ENCODE measurements at regions not wholly inside any gene's neighbourhood (a gene's known extent, or its start where the extent isn't known, plus 50 kb on each side); places are given as distances from the start of the nearest gene placed in this dataset.

DNA sequence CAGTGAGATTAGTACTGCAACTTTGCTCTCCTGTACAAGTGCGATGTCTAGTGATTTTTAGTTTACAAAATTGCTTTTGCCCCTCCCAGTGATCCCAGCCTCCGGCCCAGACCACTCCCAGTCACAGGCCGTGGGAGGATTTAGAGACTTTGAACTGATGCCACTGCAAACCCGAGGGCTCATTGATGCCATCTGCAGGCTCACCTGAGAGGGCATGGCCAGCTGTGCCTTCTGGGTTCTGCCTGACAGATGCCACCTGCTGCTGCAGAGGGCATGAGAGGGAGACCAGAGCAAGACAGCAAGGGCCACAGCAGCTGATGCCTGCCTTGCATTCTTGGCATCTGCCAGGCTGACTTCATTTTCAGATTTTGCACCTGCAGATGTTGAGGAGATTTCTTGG lies 593.8 kb downstream of the CDK5RAP2 start:
- Histone ChIP-seq H3K9ac (ENCODE audit: low read length in 2 of 2) (no peak overlapping the region), H3K4me3 (ENCODE audit: low read length in 2 of 2) (no peak overlapping the region), H3K4me1 (ENCODE audit: control insufficient read depth, insufficient read depth, low read length) (no peaks in the 10 kb centered on the region), H3K36me3 (ENCODE audit: control insufficient read depth in 2 of 2, insufficient read depth in 2 of 2, low read length in 2 of 2) (no peaks in the 10 kb centered on the region), H3K27me3 (ENCODE audit: control insufficient read depth in 1 of 2, insufficient read depth in 2 of 2, low read length in 2 of 2) (no peaks in the 10 kb centered on the region), H3K9me3 (ENCODE audit: control insufficient read depth in 2 of 2, low read length in 2 of 2) (no peaks in the 10 kb centered on the region), H3K27ac (ENCODE audit: low read length) (no peak overlapping the region)

DNA sequence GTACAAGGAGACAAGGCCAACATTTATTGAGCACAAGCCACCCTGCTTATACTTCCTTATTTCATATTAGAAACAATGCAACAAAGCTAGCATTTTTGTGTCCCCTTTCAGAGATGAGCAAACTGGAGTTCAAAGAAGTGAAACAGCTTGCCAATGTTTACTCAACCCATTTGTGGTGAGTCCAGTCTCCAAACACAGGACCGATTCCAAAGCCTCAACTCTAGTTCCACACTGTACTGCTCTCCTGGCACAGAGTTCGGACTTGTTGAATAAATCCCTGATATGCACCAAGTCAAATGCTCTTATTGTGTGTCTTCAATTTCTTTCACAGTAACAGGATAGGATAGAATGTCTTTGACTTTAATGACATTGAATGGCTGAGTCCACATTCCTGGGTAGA lies 604.8 kb upstream of the BRINP1 start:
- no peak overlapping the region for H3K9ac ChIP-seq (ENCODE audit: low read length in 2 of 2)
- no peaks in the 10 kb centered on the region for H3K36me3 ChIP-seq (ENCODE audit: control insufficient read depth in 2 of 2, insufficient read depth in 2 of 2, low read length in 2 of 2)
- H3K4me1 ChIP-seq (ENCODE audit: control insufficient read depth, insufficient read depth, low read length): peaks cover 5% of the 10 kb centered on the region
- no peak overlapping the region for H3K27ac ChIP-seq (ENCODE audit: low read length)
- no peak overlapping the region for H3K4me3 ChIP-seq (ENCODE audit: low read length in 2 of 2)
- peaks cover 0 to 4% of the 10 kb centered on the region in 2 donors for H3K27me3 ChIP-seq (ENCODE audit: control insufficient read depth in 1 of 2, insufficient read depth in 2 of 2, low read length in 2 of 2)
- no peaks in the 10 kb centered on the region for H3K9me3 ChIP-seq (ENCODE audit: control insufficient read depth in 2 of 2, low read length in 2 of 2)

- H3K9me3 ChIP-seq (ENCODE audit: control insufficient read depth in 2 of 2, low read length in 2 of 2): no peaks in the 10 kb centered on the region
- no peak overlapping the region for H3K27ac ChIP-seq (ENCODE audit: low read length)
- H3K27me3 ChIP-seq (ENCODE audit: control insufficient read depth in 1 of 2, insufficient read depth in 2 of 2, low read length in 2 of 2): peaks cover 0 to 4% of the 10 kb centered on the region in 2 donors
- peaks cover 9% of the 10 kb centered on the region for H3K4me1 ChIP-seq (ENCODE audit: control insufficient read depth, insufficient read depth, low read length)
- no peaks in the 10 kb centered on the region for H3K36me3 ChIP-seq (ENCODE audit: control insufficient read depth in 2 of 2, insufficient read depth in 2 of 2, low read length in 2 of 2)
- H3K4me3 ChIP-seq (ENCODE audit: low read length in 2 of 2): no peak overlapping the region
- peak overlapping the region in 1 of 2 donors; percentile 15 for H3K9ac ChIP-seq (ENCODE audit: low read length in 2 of 2)
Observed at GRCh38 chr9:119968836-119969707, 599.8 kb upstream of the BRINP1 start.

- Histone ChIP-seq H3K4me3 (ENCODE audit: low read length in 2 of 2) (no peak overlapping the region), H3K27me3 (ENCODE audit: control insufficient read depth in 1 of 2, insufficient read depth in 2 of 2, low read length in 2 of 2) (peaks cover 0 to 4% of the 10 kb centered on the region in 2 donors), H3K9ac (ENCODE audit: low read length in 2 of 2) (no peak overlapping the region), H3K27ac (ENCODE audit: low read length) (no peak overlapping the region), H3K4me1 (ENCODE audit: control insufficient read depth, insufficient read depth, low read length) (peaks cover 12% of the 10 kb centered on the region), H3K9me3 (ENCODE audit: control insufficient read depth in 2 of 2, low read length in 2 of 2) (no peaks in the 10 kb centered on the region), H3K36me3 (ENCODE audit: control insufficient read depth in 2 of 2, insufficient read depth in 2 of 2, low read length in 2 of 2) (no peaks in the 10 kb centered on the region)
Observed at GRCh38 chr9:119967867-119968535, 598.8 kb upstream of the BRINP1 start.

GRCh38 chr9:119963798-119964372 lies 594.6 kb upstream of the BRINP1 start:
- Histone ChIP-seq H3K9me3 (ENCODE audit: control insufficient read depth in 2 of 2, low read length in 2 of 2) (no peaks in the 10 kb centered on the region), H3K4me3 (ENCODE audit: low read length in 2 of 2) (no peak overlapping the region), H3K9ac (ENCODE audit: low read length in 2 of 2) (no peak overlapping the region), H3K27ac (ENCODE audit: low read length) (no peak overlapping the region), H3K36me3 (ENCODE audit: control insufficient read depth in 2 of 2, insufficient read depth in 2 of 2, low read length in 2 of 2) (no peaks in the 10 kb centered on the region), H3K4me1 (ENCODE audit: control insufficient read depth, insufficient read depth, low read length) (peaks cover 10% of the 10 kb centered on the region), H3K27me3 (ENCODE audit: control insufficient read depth in 1 of 2, insufficient read depth in 2 of 2, low read length in 2 of 2) (no peaks in the 10 kb centered on the region)

GRCh38 chr9:119963258-119963797 lies 594.1 kb upstream of the BRINP1 start:
- Histone ChIP-seq H3K27ac (ENCODE audit: low read length) (no peak overlapping the region), H3K9me3 (ENCODE audit: control insufficient read depth in 2 of 2, low read length in 2 of 2) (no peaks in the 10 kb centered on the region), H3K36me3 (ENCODE audit: control insufficient read depth in 2 of 2, insufficient read depth in 2 of 2, low read length in 2 of 2) (no peaks in the 10 kb centered on the region), H3K9ac (ENCODE audit: low read length in 2 of 2) (no peak overlapping the region), H3K27me3 (ENCODE audit: control insufficient read depth in 1 of 2, insufficient read depth in 2 of 2, low read length in 2 of 2) (no peaks in the 10 kb centered on the region), H3K4me1 (ENCODE audit: control insufficient read depth, insufficient read depth, low read length) (peaks cover 8% of the 10 kb centered on the region), H3K4me3 (ENCODE audit: low read length in 2 of 2) (no peak overlapping the region)

DNA sequence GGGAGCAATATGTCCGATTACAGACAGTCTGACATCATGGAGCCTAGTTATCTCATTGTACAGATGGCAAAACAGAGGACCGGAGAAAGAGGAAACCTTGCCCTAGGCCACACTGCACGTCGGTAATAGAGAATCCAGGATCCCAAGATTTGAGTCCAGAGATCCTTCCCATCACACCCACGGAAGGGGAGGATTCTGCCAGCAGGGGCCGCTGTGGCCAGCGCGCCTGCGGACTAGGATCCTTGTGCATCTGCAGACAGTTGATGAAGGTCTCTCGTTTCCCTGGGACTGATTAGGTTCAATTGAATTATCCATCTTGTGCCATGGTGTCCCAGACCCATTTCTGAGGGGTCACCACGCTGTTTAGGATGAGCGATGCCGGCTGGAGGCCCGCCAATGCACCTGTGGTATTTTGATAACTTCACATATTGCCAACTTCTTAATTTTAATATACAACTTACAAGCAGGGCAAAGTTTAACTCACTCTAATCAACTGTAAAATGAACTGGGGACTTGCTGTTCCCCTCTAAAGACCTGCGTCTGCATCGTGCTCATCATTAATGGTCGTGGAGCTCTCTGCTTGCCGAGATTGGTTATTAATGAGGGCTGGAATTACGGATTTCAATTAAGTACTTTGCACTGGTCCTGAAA lies 592.7 kb upstream of the BRINP1 start:
- H3K4me3 ChIP-seq (ENCODE audit: low read length in 2 of 2): no peak overlapping the region
- H3K36me3 ChIP-seq (ENCODE audit: control insufficient read depth in 2 of 2, insufficient read depth in 2 of 2, low read length in 2 of 2): no peaks in the 10 kb centered on the region
- H3K9me3 ChIP-seq (ENCODE audit: control insufficient read depth in 2 of 2, low read length in 2 of 2): no peaks in the 10 kb centered on the region
- peaks cover 8% of the 10 kb centered on the region for H3K4me1 ChIP-seq (ENCODE audit: control insufficient read depth, insufficient read depth, low read length)
- no peak overlapping the region for H3K27ac ChIP-seq (ENCODE audit: low read length)
- no peaks in the 10 kb centered on the region for H3K27me3 ChIP-seq (ENCODE audit: control insufficient read depth in 1 of 2, insufficient read depth in 2 of 2, low read length in 2 of 2)
- H3K9ac ChIP-seq (ENCODE audit: low read length in 2 of 2): no peak overlapping the region

GRCh38 chr9:119959846-119960545 lies 590.8 kb upstream of the BRINP1 start:
- Histone ChIP-seq H3K9me3 (ENCODE audit: control insufficient read depth in 2 of 2, low read length in 2 of 2) (no peaks in the 10 kb centered on the region), H3K27me3 (ENCODE audit: control insufficient read depth in 1 of 2, insufficient read depth in 2 of 2, low read length in 2 of 2) (no peaks in the 10 kb centered on the region), H3K9ac (ENCODE audit: low read length in 2 of 2) (no peak overlapping the region), H3K36me3 (ENCODE audit: control insufficient read depth in 2 of 2, insufficient read depth in 2 of 2, low read length in 2 of 2) (no peaks in the 10 kb centered on the region), H3K4me1 (ENCODE audit: control insufficient read depth, insufficient read depth, low read length) (peaks cover 13% of the 10 kb centered on the region), H3K4me3 (ENCODE audit: low read length in 2 of 2) (no peak overlapping the region), H3K27ac (ENCODE audit: low read length) (no peak overlapping the region)

GRCh38 chr9:119956111-119956510 lies 586.9 kb upstream of the BRINP1 start:
- no peak overlapping the region for H3K9ac ChIP-seq (ENCODE audit: low read length in 2 of 2)

GRCh38 chr9:119955276-119955675 lies 586.0 kb upstream of the BRINP1 start:
- Histone ChIP-seq H3K4me1 (ENCODE audit: control insufficient read depth, insufficient read depth, low read length) (peaks cover 13% of the 10 kb centered on the region), H3K27me3 (ENCODE audit: control insufficient read depth in 1 of 2, insufficient read depth in 2 of 2, low read length in 2 of 2) (no peaks in the 10 kb centered on the region), H3K27ac (ENCODE audit: low read length) (no peak overlapping the region), H3K9me3 (ENCODE audit: control insufficient read depth in 2 of 2, low read length in 2 of 2) (no peaks in the 10 kb centered on the region), H3K36me3 (ENCODE audit: control insufficient read depth in 2 of 2, insufficient read depth in 2 of 2, low read length in 2 of 2) (no peaks in the 10 kb centered on the region), H3K9ac (ENCODE audit: low read length in 2 of 2) (no peak overlapping the region), H3K4me3 (ENCODE audit: low read length in 2 of 2) (no peak overlapping the region)

More at GRCh38 chr9:119956111-119956510, 586.9 kb upstream of the BRINP1 start:
- Histone ChIP-seq H3K4me3 (ENCODE audit: low read length in 2 of 2) (no peak overlapping the region), H3K4me1 (ENCODE audit: control insufficient read depth, insufficient read depth, low read length) (peaks cover 9% of the 10 kb centered on the region), H3K27ac (ENCODE audit: low read length) (no peak overlapping the region), H3K9me3 (ENCODE audit: control insufficient read depth in 2 of 2, low read length in 2 of 2) (no peaks in the 10 kb centered on the region), H3K27me3 (ENCODE audit: control insufficient read depth in 1 of 2, insufficient read depth in 2 of 2, low read length in 2 of 2) (no peaks in the 10 kb centered on the region), H3K36me3 (ENCODE audit: control insufficient read depth in 2 of 2, insufficient read depth in 2 of 2, low read length in 2 of 2) (no peaks in the 10 kb centered on the region)

Measured in stomach smooth muscle (tissue), 2 donors.